Coronary artery (tissue), 2 donors: ENCODE measurements at regions not wholly inside any gene's neighbourhood (a gene's known extent, or its start where the extent isn't known, plus 50 kb on each side); places are given as distances from the start of the nearest gene placed in this dataset.

Source experiments
- DNase-seq: peaks from one replicate; pipeline ENCODE4 v3.0.0-alpha.2; 2017; ENCODE audit warnings: low spot score
- H3K27ac ChIP-seq, 2 donors: fragments of 200-600 bp; sonication (generic); one replicate each; pipeline ENCODE4 v1.5.1; 2016 to 2019
- H3K4me3 ChIP-seq: fragments of 200-600 bp; sonication (generic); 2 replicates; pipeline ENCODE4 v1.5.1; 2016; ENCODE audit warnings: mild to moderate bottlenecking, moderate library complexity
- CTCF ChIP-seq: fragments of 200-600 bp; sonication (generic); IDR thresholded peaks from one replicate; pipeline ENCODE4 v1.5.1; 2019; ENCODE audit warnings: antibody characterized with exemption

GRCh38 chr7:41035794-41036193 is 667.1 kb downstream of the INHBA start:
- no peak overlapping the region for H3K4me3 ChIP-seq
- H3K27ac ChIP-seq = no peak overlapping the region
- DNase-seq = no peak
- TF ChIP-seq CTCF = no peak

DNA sequence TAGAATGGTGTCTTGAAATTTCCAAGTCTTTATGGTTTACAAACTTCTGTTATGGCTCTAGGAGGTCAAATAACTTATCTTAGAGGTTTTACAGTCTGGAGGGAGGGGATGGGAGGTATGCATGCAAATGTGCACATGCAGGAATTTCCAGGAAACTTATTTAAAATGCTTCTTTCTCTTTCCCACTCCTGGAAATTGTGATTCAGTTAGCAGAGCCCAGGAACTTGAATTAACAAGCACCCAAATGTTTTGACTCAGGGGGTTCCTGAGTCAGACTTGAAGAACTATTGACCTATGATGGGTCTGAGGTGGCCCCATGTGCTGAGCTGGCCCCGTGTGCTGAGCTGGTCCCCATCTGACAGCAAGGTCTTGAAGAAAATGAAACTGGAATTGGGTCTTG is 669.4 kb downstream of the INHBA start:
- no peak for TF ChIP-seq CTCF
- no peak overlapping the region for H3K27ac ChIP-seq
- no peak overlapping the region for H3K4me3 ChIP-seq
- DNase-seq = no peak

DNA sequence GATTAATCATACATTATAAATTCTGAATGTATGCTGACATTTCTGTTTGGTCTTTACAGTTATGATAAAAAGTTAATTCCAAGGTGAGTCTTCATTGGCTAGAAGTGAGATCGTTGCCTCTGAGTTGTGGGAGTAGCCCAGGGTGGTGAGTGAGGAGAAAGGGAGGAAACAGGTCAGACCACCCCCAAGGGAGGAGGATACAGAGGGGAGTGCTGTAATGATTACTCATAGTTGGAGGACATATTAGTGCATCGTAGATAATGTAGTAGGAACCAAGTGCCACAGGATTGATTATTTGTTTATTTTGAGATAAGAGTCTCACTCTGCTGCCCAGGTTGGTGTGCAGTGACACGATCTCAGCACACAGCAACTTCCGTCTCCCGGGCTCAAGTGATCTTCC is 672.2 kb downstream of the INHBA start:
- TF ChIP-seq CTCF = no peak
- no peak overlapping the region for H3K27ac ChIP-seq
- DNase-seq = no peak
- no peak overlapping the region for H3K4me3 ChIP-seq

- no peak for DNase-seq
- no peak for TF ChIP-seq CTCF
- Histone ChIP-seq H3K27ac (no peak overlapping the region), H3K4me3 (no peak overlapping the region)
Observed at GRCh38 chr7:41029072-41029499, 673.8 kb downstream of the INHBA start.

GRCh38 chr7:41028580-41028979 is 674.3 kb downstream of the INHBA start:
- no peak overlapping the region for H3K27ac ChIP-seq
- no peak overlapping the region for H3K4me3 ChIP-seq
- no peak for TF ChIP-seq CTCF
- no peak for DNase-seq

DNA sequence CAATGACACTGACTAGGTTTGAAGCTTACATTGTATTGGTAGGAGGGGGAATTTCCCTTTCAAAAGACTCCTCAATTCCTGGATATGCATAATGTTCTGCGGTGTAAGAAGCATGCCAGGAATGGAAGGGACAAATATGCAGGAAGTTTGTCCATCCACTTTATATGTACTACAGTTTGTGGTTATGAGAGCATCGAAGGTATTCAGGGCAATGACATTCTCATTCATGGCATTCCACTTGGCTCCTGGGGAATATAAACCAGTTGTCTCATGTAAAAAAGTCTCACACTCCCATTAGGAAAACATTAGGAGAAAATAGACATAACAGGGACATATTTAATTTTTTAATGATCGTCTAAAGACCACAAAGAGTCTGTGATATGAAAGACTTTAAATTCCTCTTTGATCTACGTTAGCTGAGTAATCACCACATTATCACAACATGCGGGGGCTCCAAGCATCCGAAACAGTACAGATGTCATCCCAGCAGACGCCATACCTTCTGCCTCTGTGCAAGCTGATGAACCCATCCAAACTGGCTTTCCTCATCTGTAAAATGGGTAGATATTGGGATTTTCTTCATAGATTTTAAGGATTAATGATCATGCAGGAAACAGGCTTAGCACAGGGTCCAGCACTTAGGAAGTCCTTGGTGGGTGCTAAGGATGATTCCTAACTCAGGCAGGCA is 675.3 kb downstream of the INHBA start:
- no peak for TF ChIP-seq CTCF
- no peak overlapping the region for H3K27ac ChIP-seq
- H3K4me3 ChIP-seq = no peak overlapping the region
- no peak for DNase-seq

DNA sequence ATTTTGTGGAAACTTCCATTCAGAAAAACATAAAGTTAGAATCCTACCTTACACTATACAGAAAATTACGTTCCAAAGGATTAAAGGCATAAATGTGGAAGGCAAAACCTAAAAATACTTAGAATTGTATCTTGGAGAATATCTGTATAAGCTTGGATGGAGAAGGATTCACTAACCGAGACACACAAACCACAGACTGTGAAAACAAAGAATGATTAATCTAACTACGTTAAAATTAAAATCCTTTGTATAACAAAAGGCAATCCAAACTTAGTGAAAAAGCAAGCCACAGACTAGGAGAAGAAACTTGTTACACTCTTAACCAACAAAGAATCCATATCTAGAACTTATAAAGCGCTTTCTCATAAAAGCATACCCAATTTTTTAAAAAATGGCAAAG is 678.8 kb downstream of the INHBA start:
- TF ChIP-seq CTCF = no peak
- Histone ChIP-seq H3K27ac (no peak overlapping the region), H3K4me3 (no peak overlapping the region)
- DNase-seq = no peak
